ENCODE measurements at regions not wholly inside any gene's neighbourhood (a gene's known extent, or its start where the extent isn't known, plus 50 kb on each side); places are given as distances from the start of the nearest gene placed in this dataset.
"Not testable (repeated sequence)": the region's sequence is repeated elsewhere in the genome, so short reads cannot be mapped to it uniquely, and the experiment has no call there.

DNA sequence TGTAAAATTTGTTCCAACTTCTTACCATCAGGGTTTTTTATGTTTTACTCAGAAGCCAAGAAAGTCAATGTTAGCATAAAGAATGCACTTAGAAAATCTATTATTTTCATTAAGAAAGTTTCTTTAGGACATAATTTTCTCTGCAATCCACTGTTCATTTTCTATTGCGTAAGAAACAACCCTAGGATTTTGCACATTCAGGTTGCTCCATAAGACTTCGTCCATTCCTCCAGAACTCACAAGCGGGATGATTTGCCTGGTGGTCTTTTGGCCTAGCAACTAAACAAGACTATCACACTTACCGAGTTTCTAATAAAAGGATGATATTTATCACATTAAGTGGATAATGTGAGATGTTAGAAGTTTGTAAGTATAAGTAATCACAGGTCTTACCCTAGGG is 376.3 kb upstream of the INTU start:
- DNase-seq (ENCODE audit: low read depth), result no peak
- no peaks in the 10 kb centered on the region for H3K27me3 ChIP-seq (replicated peaks; ENCODE audit: control insufficient read depth, insufficient read depth, low read length)
- peaks cover 1% of the 10 kb centered on the region for H3K4me1 ChIP-seq (ENCODE audit: control insufficient read depth, insufficient read depth, low read length)
- no peak overlapping the region for H3K9ac ChIP-seq (ENCODE audit: low read length)
- H3K4me3 ChIP-seq (ENCODE audit: low read length), result no peak overlapping the region
- peaks cover 2% of the 10 kb centered on the region for H3K9me3 ChIP-seq (ENCODE audit: control insufficient read depth, low read length)
- no peaks in the 10 kb centered on the region for H3K36me3 ChIP-seq (ENCODE audit: control insufficient read depth, insufficient read depth, low read length, severe bottlenecking)

GRCh38 chr4:127261476-127261875 is 371.3 kb upstream of the INTU start:
- no peaks in the 10 kb centered on the region for H3K36me3 ChIP-seq (ENCODE audit: control insufficient read depth, insufficient read depth, low read length, severe bottlenecking)
- no peak overlapping the region for H3K9ac ChIP-seq (ENCODE audit: low read length)
- no peaks in the 10 kb centered on the region for H3K4me1 ChIP-seq (ENCODE audit: control insufficient read depth, insufficient read depth, low read length)
- DNase-seq (ENCODE audit: low read depth), result no peak
- no peaks in the 10 kb centered on the region for H3K27me3 ChIP-seq (replicated peaks; ENCODE audit: control insufficient read depth, insufficient read depth, low read length)
- no peak overlapping the region for H3K4me3 ChIP-seq (ENCODE audit: low read length)
- peaks cover 2% of the 10 kb centered on the region for H3K9me3 ChIP-seq (ENCODE audit: control insufficient read depth, low read length)

DNA sequence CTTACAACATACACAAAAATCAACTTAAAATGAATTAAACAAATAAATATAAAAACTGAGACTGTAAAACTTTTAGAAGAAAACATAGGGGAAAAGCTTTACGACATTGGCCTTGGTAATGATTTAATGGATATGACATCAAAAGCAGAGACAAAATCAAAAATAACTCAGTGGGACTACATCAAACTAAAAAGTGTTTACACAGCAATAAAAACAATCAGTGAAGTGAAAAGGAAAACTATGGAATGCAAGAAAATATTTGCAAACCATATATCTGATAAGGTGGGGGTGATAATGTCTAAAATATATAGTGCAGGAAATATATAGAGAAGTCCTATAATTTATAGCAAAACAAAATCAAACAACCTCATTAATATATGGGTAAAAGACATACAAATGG is 364.4 kb upstream of the INTU start:
- no peak overlapping the region for H3K9ac ChIP-seq (ENCODE audit: low read length)
- H3K27me3 ChIP-seq (replicated peaks; ENCODE audit: control insufficient read depth, insufficient read depth, low read length), result no peaks in the 10 kb centered on the region
- H3K36me3 ChIP-seq (ENCODE audit: control insufficient read depth, insufficient read depth, low read length, severe bottlenecking), result no peaks in the 10 kb centered on the region
- DNase-seq (ENCODE audit: low read depth), result no peak
- peaks cover 17% of the 10 kb centered on the region for H3K9me3 ChIP-seq (ENCODE audit: control insufficient read depth, low read length)
- H3K4me3 ChIP-seq (ENCODE audit: low read length), result no peak overlapping the region
- no peaks in the 10 kb centered on the region for H3K4me1 ChIP-seq (ENCODE audit: control insufficient read depth, insufficient read depth, low read length)

GRCh38 chr4:127277023-127277422 is 355.7 kb upstream of the INTU start:
- DNase-seq (ENCODE audit: low read depth); H3K36me3 ChIP-seq (ENCODE audit: control insufficient read depth, insufficient read depth, low read length, severe bottlenecking); H3K27me3 ChIP-seq (replicated peaks; ENCODE audit: control insufficient read depth, insufficient read depth, low read length); H3K9ac ChIP-seq (ENCODE audit: low read length); H3K4me3 ChIP-seq (ENCODE audit: low read length); H3K4me1 ChIP-seq (ENCODE audit: control insufficient read depth, insufficient read depth, low read length): not testable (repeated sequence)
- peaks cover 20% of the 10 kb centered on the region for H3K9me3 ChIP-seq (ENCODE audit: control insufficient read depth, low read length)

- H3K4me3 ChIP-seq (ENCODE audit: low read length), result no peak overlapping the region
- H3K36me3 ChIP-seq (ENCODE audit: control insufficient read depth, insufficient read depth, low read length, severe bottlenecking), result no peaks in the 10 kb centered on the region
- peaks cover 14% of the 10 kb centered on the region for H3K4me1 ChIP-seq (ENCODE audit: control insufficient read depth, insufficient read depth, low read length)
- no peak overlapping the region for H3K9ac ChIP-seq (ENCODE audit: low read length)
- H3K27me3 ChIP-seq (replicated peaks; ENCODE audit: control insufficient read depth, insufficient read depth, low read length), result no peaks in the 10 kb centered on the region
- H3K9me3 ChIP-seq (ENCODE audit: control insufficient read depth, low read length), result no peaks in the 10 kb centered on the region
- peak; percentile 70 for DNase-seq (ENCODE audit: low read depth)
Measured at GRCh38 chr4:127284236-127284635, 348.5 kb upstream of the INTU start.

- no peak overlapping the region for H3K9ac ChIP-seq (ENCODE audit: low read length)
- no peaks in the 10 kb centered on the region for H3K36me3 ChIP-seq (ENCODE audit: control insufficient read depth, insufficient read depth, low read length, severe bottlenecking)
- peaks cover 18% of the 10 kb centered on the region for H3K4me1 ChIP-seq (ENCODE audit: control insufficient read depth, insufficient read depth, low read length)
- H3K4me3 ChIP-seq (ENCODE audit: low read length), result no peak overlapping the region
- peak; percentile 37 for DNase-seq (ENCODE audit: low read depth)
- peaks cover 18% of the 10 kb centered on the region for H3K9me3 ChIP-seq (ENCODE audit: control insufficient read depth, low read length)
- no peaks in the 10 kb centered on the region for H3K27me3 ChIP-seq (replicated peaks; ENCODE audit: control insufficient read depth, insufficient read depth, low read length)
Measured at GRCh38 chr4:127291316-127291715, 341.4 kb upstream of the INTU start.

DNA sequence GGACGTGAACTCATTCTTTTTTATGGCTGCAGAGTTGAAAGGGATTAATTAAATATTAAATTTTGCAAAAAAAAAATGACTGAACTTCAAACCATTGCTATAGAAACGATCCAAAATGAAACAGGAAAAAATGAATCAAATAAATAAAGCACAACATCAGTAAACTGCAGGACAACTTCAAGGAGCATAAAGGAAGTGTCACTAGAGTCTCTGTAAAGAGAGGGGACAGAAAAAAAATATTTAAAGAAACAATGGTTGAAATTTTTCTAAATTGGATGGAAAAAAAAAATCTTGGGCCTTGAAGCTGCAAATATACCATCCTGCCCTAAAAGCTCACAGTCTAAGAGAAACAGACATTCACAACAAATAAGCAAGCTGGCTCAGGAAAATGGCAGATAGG is 339.3 kb upstream of the INTU start:
- Histone ChIP-seq H3K4me3 (ENCODE audit: low read length) (no peak overlapping the region), H3K27me3 (replicated peaks; ENCODE audit: control insufficient read depth, insufficient read depth, low read length) (no peaks in the 10 kb centered on the region), H3K36me3 (ENCODE audit: control insufficient read depth, insufficient read depth, low read length, severe bottlenecking) (no peaks in the 10 kb centered on the region), H3K4me1 (ENCODE audit: control insufficient read depth, insufficient read depth, low read length) (peaks cover 22% of the 10 kb centered on the region), H3K9ac (ENCODE audit: low read length) (no peak overlapping the region), H3K9me3 (ENCODE audit: control insufficient read depth, low read length) (peaks cover 26% of the 10 kb centered on the region)
- no peak for DNase-seq (ENCODE audit: low read depth)

DNA sequence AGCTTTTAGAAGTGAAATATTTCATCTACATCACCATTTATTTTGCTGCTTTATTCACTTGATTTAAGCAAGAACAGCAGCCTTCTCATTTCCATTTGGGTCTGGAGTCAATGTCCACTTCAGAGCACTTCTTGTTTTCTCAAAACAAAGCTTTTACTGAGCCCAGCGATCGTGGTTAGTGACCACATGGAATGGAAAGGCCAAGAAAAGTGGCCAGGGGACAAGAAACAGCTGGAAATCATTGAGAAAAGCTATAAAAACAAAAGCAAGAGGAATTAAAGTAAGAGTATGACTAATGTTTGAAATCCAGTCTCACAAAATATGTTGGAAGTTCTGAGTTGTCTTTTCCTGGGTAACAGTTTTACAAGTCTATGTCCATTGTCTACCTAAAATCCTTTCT is 328.4 kb upstream of the INTU start:
- H3K9ac ChIP-seq (ENCODE audit: low read length), result peak overlapping the region; percentile 46
- peaks cover 10% of the 10 kb centered on the region for H3K9me3 ChIP-seq (ENCODE audit: control insufficient read depth, low read length)
- H3K4me1 ChIP-seq (ENCODE audit: control insufficient read depth, insufficient read depth, low read length), result peaks cover 15% of the 10 kb centered on the region
- H3K4me3 ChIP-seq (ENCODE audit: low read length), result no peak overlapping the region
- no peaks in the 10 kb centered on the region for H3K27me3 ChIP-seq (replicated peaks; ENCODE audit: control insufficient read depth, insufficient read depth, low read length)
- DNase-seq (ENCODE audit: low read depth), result peak; percentile 83
- H3K36me3 ChIP-seq (ENCODE audit: control insufficient read depth, insufficient read depth, low read length, severe bottlenecking), result no peaks in the 10 kb centered on the region

DNA sequence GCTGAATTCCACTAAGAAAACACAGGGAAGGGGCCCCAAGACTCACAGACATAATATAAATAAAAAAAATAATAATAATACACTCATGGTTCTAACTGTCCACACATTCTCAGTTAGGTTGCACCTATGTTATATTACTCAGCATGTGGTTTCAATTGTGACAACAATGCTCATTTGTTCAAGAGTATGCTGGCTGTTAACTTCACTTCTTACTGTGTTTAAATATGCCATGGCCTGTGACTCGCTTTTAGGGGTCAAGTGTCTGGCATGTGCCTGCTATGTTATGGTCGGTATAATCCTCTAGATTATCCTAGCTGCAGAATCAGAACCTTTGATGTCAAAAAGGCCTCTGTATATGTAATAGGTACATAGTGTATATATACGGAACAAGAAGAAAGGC is 324.8 kb upstream of the INTU start:
- Histone ChIP-seq H3K4me1 (ENCODE audit: control insufficient read depth, insufficient read depth, low read length) (peaks cover 26% of the 10 kb centered on the region), H3K9ac (ENCODE audit: low read length) (no peak overlapping the region), H3K36me3 (ENCODE audit: control insufficient read depth, insufficient read depth, low read length, severe bottlenecking) (no peaks in the 10 kb centered on the region), H3K27me3 (replicated peaks; ENCODE audit: control insufficient read depth, insufficient read depth, low read length) (no peaks in the 10 kb centered on the region), H3K4me3 (ENCODE audit: low read length) (no peak overlapping the region), H3K9me3 (ENCODE audit: control insufficient read depth, low read length) (peaks cover 3% of the 10 kb centered on the region)
- no peak for DNase-seq (ENCODE audit: low read depth)

GRCh38 chr4:127309369-127310102 is 323.2 kb upstream of the INTU start:
- Histone ChIP-seq H3K4me1 (ENCODE audit: control insufficient read depth, insufficient read depth, low read length) (peaks cover 26% of the 10 kb centered on the region), H3K9ac (ENCODE audit: low read length) (peak overlapping the region; percentile 10), H3K4me3 (ENCODE audit: low read length) (peak overlapping the region; percentile 43), H3K9me3 (ENCODE audit: control insufficient read depth, low read length) (peaks cover 18% of the 10 kb centered on the region), H3K36me3 (ENCODE audit: control insufficient read depth, insufficient read depth, low read length, severe bottlenecking) (no peaks in the 10 kb centered on the region), H3K27me3 (replicated peaks; ENCODE audit: control insufficient read depth, insufficient read depth, low read length) (no peaks in the 10 kb centered on the region)
- DNase-seq (ENCODE audit: low read depth), result peak; percentile 19

GRCh38 chr4:127311371-127311770 is 321.4 kb upstream of the INTU start:
- H3K4me1 ChIP-seq (ENCODE audit: control insufficient read depth, insufficient read depth, low read length), result peaks cover 19% of the 10 kb centered on the region
- no peak overlapping the region for H3K9ac ChIP-seq (ENCODE audit: low read length)
- H3K9me3 ChIP-seq (ENCODE audit: control insufficient read depth, low read length), result peaks cover 26% of the 10 kb centered on the region
- H3K36me3 ChIP-seq (ENCODE audit: control insufficient read depth, insufficient read depth, low read length, severe bottlenecking), result no peaks in the 10 kb centered on the region
- DNase-seq (ENCODE audit: low read depth), result no peak
- no peak overlapping the region for H3K4me3 ChIP-seq (ENCODE audit: low read length)
- no peaks in the 10 kb centered on the region for H3K27me3 ChIP-seq (replicated peaks; ENCODE audit: control insufficient read depth, insufficient read depth, low read length)

GRCh38 chr4:127311924-127312323 is 320.8 kb upstream of the INTU start:
- no peak overlapping the region for H3K9ac ChIP-seq (ENCODE audit: low read length)
- peaks cover 26% of the 10 kb centered on the region for H3K9me3 ChIP-seq (ENCODE audit: control insufficient read depth, low read length)
- H3K4me3 ChIP-seq (ENCODE audit: low read length), result no peak overlapping the region
- H3K27me3 ChIP-seq (replicated peaks; ENCODE audit: control insufficient read depth, insufficient read depth, low read length), result no peaks in the 10 kb centered on the region
- no peak for DNase-seq (ENCODE audit: low read depth)
- no peaks in the 10 kb centered on the region for H3K36me3 ChIP-seq (ENCODE audit: control insufficient read depth, insufficient read depth, low read length, severe bottlenecking)
- H3K4me1 ChIP-seq (ENCODE audit: control insufficient read depth, insufficient read depth, low read length), result peaks cover 19% of the 10 kb centered on the region

All from adipocyte (in vitro differentiated cells).